Astrocyte of the spinal cord (primary cell): ENCODE measurements at regions not wholly inside any gene's neighbourhood (a gene's known extent, or its start where the extent isn't known, plus 50 kb on each side); places are given as distances from the start of the nearest gene placed in this dataset.

Source experiments
- DNase-seq: peaks from one replicate; pipeline ENCODE4 v3.0.0; 2011; ENCODE audit warnings: low read depth, low spot score
- H3K4me3 ChIP-seq: 2 replicates; pipeline ENCODE4 v1.5.1; 2011; ENCODE audit warnings: low read depth, mild to moderate bottlenecking, low read length, moderate library complexity
- CTCF ChIP-seq: IDR thresholded peaks from 2 replicates; pipeline ENCODE4 v1.5.1; 2012; ENCODE audit warnings: low read depth, mild to moderate bottlenecking, low read length, inconsistent platforms
- in situ Hi-C: cut with HindIII; loops from 2 replicates; pipeline ENCODE4 v1.10.0; 2017; ENCODE audit warnings: low sequenced_read_pairs

- H3K4me3 ChIP-seq, result no peak overlapping the region
- no peak for DNase-seq
- in situ Hi-C loops, result no loop called here
- TF ChIP-seq CTCF, result no peak
Observed at GRCh38 chr6:24032896-24033688, 92.9 kb upstream of the NRSN1 start.

GRCh38 chr6:24043848-24044247 is 82.2 kb upstream of the NRSN1 start:
- no peak overlapping the region for H3K4me3 ChIP-seq
- TF ChIP-seq CTCF, result no peak
- in situ Hi-C loops, result no loop called here
- no peak for DNase-seq

- H3K4me3 ChIP-seq, result no peak overlapping the region
- TF ChIP-seq CTCF, result no peak
- DNase-seq, result no peak
- in situ Hi-C loops, result no loop called here
Observed at GRCh38 chr6:24051942-24052589, 73.9 kb upstream of the NRSN1 start.

- in situ Hi-C loops, result no loop called here
- DNase-seq, result no peak
- TF ChIP-seq CTCF, result no peak
- H3K4me3 ChIP-seq, result no peak overlapping the region
Observed at GRCh38 chr6:24052590-24052961, 73.4 kb upstream of the NRSN1 start.

- DNase-seq, result no peak
- H3K4me3 ChIP-seq, result no peak overlapping the region
- in situ Hi-C loops, result no loop called here
- no peak for TF ChIP-seq CTCF
Observed at GRCh38 chr6:24053057-24053456, 73.0 kb upstream of the NRSN1 start.

GRCh38 chr6:24054388-24054787 is 71.6 kb upstream of the NRSN1 start:
- in situ Hi-C loops, result no loop called here
- DNase-seq, result no peak
- no peak for TF ChIP-seq CTCF
- H3K4me3 ChIP-seq, result no peak overlapping the region
